ENCODE measurements at regions not wholly inside any gene's neighbourhood (a gene's known extent, or its start where the extent isn't known, plus 50 kb on each side); places are given as distances from the start of the nearest gene placed in this dataset.
"Not testable (repeated sequence)": the region's sequence is repeated elsewhere in the genome, so short reads cannot be mapped to it uniquely, and the experiment has no call there.

DNA sequence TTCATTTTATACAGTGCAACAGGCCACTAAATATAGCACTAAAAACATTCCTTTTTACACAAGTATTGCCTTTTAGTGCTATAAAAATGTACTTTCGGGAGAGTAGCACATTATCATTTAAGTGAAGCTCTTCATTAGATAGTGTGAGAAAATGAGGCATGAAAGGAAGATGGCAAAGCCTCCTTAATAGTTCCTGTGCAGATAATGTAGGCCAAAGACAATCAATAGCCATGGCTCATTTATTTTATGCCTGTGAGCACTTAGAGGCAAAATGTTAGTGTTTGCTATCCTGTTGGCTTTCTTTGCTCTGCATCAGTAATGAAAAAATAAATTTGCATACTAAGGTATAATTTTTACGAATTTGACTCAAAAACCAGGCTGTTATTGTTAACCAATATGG, 929.5 kb upstream of the C9orf72 start:
- DNase-seq, result no peak

GRCh38 chr9:28503573-28503972, 930.3 kb upstream of the C9orf72 start:
- no peak for DNase-seq

- no peak for DNase-seq
Measured at GRCh38 chr9:28518439-28518838, 945.2 kb upstream of the C9orf72 start.

DNA sequence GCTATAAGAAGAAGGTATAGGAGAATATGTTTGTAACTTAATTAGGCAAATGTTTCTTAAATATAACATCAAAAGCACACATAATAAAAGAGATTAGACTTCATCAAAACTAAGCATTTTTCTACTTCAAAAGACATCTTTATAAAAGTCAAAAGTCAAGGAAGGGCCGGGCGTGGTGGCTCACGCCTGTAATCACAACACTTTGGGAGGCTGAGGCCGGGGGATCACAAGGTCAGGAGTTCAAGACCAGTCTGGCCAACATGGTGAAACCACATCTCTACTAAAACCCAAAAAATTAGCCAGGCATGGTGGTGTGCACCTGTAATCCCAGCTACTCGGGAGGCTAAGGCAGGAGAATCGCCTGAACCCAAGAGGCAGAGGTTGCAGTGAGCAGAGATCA, 951.0 kb upstream of the C9orf72 start:
- DNase-seq, result not testable (repeated sequence)

- no peak for DNase-seq
Measured at GRCh38 chr9:28528049-28528448, 954.8 kb upstream of the C9orf72 start.

DNA sequence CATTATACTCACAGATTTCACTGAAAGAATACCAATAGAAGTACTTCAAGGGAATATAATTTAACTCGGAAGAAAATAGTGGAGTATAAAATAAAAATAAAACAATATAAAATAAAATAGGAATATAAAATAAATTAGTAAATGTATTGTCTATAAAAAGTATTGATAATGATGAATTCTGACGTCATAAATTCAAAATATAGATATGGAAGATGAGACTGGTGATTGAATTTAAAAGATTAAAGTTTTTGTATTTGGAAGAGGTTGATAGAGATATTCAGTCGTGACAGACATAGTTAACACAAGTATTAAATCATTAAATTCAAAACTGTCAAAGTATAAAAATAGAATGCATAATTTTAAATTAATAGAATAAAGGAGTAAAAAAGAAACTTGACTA, 964.9 kb upstream of the C9orf72 start:
- no peak for DNase-seq

DNA sequence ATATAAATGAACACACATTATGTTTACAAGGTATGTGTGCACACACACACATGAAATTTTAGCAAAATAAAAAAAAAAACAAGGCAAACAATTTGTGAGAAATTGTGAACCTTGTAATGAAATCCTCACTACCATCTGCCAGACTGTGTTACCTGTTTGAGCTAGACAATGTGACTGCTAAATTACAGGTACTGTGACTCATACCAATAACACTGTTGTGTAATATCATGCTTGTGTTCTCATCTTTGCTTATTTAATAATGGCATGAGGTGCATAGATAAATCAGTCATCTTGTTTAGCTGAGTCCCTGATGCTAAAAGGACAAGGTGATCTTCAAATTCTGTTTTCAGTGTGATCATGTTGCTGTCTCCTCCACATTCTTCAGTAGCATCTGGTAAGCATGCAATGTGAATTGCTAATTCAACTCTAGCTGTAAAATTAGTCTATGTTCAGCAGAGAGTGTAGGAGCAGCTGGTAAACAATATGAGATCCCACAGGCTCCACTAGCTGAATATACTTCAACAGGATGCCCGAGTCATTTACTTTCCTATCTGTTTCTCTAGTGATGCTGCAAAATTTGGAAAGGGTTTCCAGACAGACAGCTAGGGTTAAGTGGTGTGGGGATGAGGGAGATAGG, 966.3 kb upstream of the C9orf72 start:
- no peak for DNase-seq

DNA sequence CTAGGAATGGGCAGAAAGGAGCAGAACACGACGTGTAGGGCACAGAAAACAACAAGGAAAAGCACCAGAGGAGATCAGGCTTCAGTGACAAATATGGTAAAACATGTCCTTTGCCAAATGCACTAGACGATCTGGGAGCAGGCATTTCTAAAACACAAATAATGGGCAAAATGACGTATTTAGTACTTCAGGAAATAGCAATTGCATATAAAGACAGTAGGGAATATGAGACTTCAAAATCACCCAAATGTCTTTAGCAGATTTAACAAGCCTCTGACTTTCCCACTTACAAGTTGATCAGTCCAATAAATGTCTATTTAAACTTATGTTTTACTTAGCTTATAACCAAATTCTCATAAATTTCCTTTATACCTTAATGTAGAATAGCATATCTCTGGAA, 969.6 kb upstream of the C9orf72 start:
- no peak for DNase-seq

DNA sequence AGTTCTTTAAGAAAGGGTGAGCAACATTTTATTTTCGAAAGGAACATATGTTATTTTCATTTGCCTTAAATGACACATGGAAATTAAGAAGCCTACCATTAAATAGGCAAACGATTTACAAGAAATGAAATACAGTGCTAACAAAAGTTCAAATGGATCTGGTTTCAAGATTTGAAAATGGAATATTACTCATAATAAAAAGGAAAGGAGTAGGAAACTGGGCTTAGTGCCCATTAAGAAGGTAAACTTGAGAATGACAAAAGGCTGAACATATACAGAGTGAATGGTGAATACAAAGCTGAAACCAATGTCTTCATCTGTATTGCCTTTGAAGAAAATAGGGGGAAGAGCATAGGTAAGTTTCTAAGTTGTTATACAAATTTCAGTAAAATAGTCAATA, 974.2 kb upstream of the C9orf72 start:
- DNase-seq, result no peak

DNA sequence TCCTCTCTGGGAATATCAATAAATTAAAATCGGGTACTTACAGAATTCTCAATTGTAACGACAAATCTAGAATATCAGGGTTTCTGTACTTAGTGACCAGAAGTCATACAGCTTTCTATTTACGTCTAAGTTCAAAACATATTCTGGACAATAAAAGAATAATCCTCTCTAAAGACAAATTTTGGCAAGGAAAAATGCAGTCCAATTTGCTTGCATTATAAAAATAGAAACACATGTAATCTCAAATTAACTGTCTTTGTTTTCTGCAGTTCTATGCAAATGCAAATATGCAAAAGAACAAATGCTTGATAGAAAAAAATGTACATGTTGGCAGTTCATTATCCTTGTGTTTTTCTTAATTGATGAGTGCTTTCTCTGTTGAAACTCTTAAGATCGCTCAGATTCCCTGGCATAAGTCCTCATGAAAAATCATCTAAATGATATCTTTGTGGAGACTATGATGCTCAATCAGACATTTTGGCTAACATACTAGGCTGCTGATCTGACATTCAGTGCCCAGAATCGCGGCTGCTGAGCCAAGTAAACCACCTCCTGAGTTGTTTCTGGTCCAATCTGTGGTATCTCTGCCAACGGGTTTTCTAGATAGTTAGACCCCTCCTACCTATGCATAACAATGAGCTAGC, 990.1 kb upstream of the C9orf72 start:
- no peak for DNase-seq

DNA sequence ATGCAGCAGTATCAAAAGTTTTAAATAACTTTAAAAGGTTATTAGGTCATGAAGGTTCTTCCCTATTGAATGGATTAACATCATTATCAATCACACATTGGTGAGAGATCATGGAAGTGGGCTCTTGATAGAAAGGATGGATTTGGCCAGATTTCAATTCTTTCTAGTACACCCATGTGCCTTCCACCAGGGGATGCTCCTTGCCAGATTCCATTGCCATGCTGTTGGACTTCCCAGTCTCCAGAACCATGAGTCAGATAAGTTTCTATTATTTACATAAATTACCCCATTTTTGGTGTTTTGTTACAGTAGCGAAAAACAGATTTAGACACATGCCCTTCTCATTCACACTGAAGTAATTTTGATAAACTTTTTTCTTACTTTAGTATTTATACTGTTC, 1010.6 kb upstream of the C9orf72 start:
- DNase-seq, result no peak

DNA sequence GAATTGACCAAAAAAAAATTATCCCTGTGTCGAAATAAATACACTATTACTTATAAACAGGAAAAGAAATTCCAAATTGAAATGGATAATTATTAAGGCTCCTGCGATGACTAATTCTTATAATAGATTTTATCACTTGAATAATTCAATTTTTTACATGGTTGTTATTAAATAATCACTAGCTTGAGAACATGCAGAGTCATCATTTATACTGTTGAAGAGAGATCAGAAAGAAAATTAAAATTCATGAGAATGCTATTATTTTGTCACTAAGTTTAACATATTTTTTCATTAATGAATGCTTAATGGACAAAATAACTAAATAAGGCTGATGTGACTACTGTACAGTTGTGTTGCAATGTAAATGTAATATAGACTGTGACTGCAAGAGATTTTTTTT, 1011.3 kb upstream of the C9orf72 start:
- no peak for DNase-seq

DNA sequence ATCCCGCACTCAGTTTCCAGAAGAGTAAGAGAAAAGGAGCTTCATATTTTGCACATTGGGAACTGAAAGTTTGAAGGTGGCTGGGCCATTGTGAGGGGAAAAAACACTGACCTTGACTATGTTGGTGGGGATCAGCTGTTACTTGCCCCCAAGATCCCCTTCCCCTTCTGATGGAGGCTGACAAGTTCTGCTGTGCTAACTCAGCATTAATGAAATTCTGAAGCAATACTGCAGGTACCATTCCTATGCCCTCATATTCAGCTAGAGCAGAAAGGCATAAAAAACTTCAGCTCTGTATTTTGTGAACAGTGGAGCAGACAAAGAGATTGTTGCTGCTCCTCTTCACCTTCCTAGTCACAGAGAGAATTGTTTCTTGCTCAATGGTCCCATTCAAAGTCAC, 1013.8 kb upstream of the C9orf72 start:
- no peak for DNase-seq

- DNase-seq, result peak in 1 of 5 experiments; percentile 3
Measured at GRCh38 chr9:28598408-28598807, 1025.1 kb upstream of the C9orf72 start.

- DNase-seq, result no peak
Measured at GRCh38 chr9:28600226-28600625, 1026.9 kb upstream of the C9orf72 start.

DNA sequence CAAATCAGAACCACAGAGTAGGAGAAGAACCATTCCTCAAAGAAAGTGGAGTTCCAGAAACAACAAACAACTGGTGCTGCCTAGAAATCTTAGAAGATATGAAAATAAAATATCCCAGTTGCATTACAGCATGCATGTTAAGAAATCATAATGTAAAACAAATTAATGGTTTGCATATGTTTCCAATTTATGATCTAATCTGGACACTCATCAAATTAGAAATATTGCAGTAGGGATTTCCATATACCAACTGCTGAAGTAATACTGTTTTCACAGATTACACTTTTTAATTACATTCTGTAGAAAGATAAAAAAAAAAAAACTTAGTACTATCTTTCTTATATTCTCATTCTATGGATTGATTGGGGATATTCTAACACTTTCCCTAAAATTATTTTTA, 1034.6 kb upstream of the C9orf72 start:
- no peak for DNase-seq

DNA sequence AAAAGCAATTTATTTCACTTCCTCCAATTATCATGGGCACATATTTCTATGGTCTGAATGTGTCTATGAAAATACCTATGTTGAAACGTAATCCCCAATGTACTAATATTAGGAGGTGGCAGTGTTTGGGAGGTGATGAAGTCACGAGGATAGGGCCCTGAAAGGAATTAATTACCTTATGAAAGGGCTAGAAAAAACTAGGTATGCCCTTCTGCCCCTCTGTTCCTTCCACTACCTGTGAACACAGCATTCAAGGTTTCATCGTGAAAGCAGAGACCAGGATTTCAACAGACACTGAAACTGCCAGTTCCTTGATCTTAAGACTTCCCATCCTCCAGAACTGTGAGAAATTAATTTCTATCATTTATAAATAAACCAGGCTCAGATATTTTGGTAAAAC, 1037.1 kb upstream of the C9orf72 start:
- DNase-seq, result no peak

- DNase-seq, result no peak
Measured at GRCh38 chr9:28616310-28616709, 1043.0 kb upstream of the C9orf72 start.

GRCh38 chr9:28620011-28620410, 1046.7 kb upstream of the C9orf72 start:
- no peak for DNase-seq

DNA sequence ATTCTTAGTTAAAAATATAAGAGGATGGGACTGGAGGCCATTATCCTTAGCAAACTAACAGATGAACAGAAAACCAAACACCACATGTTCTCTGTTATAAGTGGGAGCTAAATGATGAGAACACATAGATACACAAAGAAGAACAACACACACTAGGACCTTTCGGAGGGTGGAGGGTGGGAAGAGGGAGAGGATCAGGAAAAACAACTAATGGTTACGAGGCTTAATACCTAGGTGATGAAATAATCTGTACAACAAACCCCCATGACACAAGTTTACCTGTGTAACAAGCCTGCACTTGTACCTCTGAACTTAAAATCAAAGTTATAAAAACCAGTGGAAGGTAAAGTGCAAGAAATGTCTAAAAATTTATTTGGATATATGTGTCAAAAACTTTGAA, 1047.4 kb upstream of the C9orf72 start:
- DNase-seq, result no peak

- no peak for DNase-seq
Measured at GRCh38 chr9:28624771-28625170, 1051.5 kb upstream of the C9orf72 start.

DNA sequence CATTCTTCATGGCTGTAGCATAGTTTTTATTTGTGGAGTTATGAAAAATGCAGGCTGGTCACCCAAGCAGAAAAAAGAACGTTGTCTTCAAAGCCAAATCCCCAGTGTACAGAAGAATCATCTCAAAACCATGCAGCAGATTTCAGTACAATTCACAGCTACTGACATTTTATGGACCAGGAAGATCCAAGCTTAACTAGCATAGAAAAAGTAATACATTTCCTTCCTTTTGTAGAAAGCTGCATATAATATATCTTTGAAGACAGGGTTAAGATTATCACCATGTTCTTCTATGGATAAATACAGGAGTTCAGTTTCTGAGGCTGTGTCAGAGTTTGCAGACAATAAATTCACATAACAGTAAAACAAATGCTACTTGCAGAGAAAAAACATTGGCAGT, 1054.8 kb upstream of the C9orf72 start:
- no peak for DNase-seq

DNA sequence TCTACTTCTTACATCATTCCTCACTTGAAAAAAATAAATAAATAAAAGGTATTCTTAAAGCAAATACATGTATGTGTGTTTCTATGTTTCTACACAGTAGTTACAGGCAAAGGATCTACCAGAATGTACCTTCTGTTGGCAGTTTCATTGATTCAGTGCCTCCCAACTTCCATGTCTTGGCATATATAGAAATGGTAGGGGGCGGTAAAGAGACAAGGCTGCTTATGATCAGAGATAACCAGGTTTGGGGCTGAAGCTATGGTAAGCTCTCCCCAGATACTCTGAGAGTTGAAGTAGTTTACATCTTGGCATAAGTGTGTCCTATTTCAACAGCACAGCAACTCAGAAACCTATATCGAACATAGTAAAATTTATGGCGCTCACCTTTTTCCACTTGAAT, 1075.4 kb upstream of the C9orf72 start:
- no peak for DNase-seq

- no peak for DNase-seq
Measured at GRCh38 chr9:28650327-28650726, 1077.0 kb upstream of the C9orf72 start.

Data from T-helper 2 cell (primary cell).